H9 (cell line): ENCODE measurements at regions not wholly inside any gene's neighbourhood (a gene's known extent, or its start where the extent isn't known, plus 50 kb on each side); places are given as distances from the start of the nearest gene placed in this dataset.

Source experiments
- DNase-seq: peaks from one replicate; pipeline ENCODE4 v3.0.0-alpha.2; 2017
- H2AFZ ChIP-seq: one replicate; pipeline ENCODE4 v1.6.1; 2013; ENCODE audit warnings: mild to moderate bottlenecking, low read length, control low read depth, moderate library complexity
- H2AK5ac ChIP-seq: 2 replicates; pipeline ENCODE4 v1.6.1; 2013; ENCODE audit warnings: low read length, control low read depth, mixed read lengths; ENCODE audit not compliant: insufficient read length
- H2BK120ac ChIP-seq: one replicate; pipeline ENCODE4 v1.6.1; 2013; ENCODE audit warnings: low read depth, mild to moderate bottlenecking, low read length, control low read depth, inconsistent platforms; ENCODE audit not compliant: poor library complexity, severe bottlenecking
- H2BK12ac ChIP-seq: 2 replicates; pipeline ENCODE4 v1.6.1; 2013; ENCODE audit warnings: low read length, control low read depth, mixed read lengths, low read depth; ENCODE audit not compliant: insufficient read length
- H2BK15ac ChIP-seq: 2 replicates; pipeline ENCODE4 v1.6.1; 2013; ENCODE audit warnings: low read depth, low read length, control low read depth
- H2BK20ac ChIP-seq: one replicate; pipeline ENCODE4 v1.6.1; 2013; ENCODE audit warnings: low read depth, mild to moderate bottlenecking, low read length, control low read depth, inconsistent platforms; ENCODE audit not compliant: poor library complexity, severe bottlenecking
- H2BK5ac ChIP-seq: 2 replicates; pipeline ENCODE4 v1.6.1; 2013; ENCODE audit warnings: low read length, control low read depth, mixed read lengths; ENCODE audit not compliant: insufficient read length
- H3K14ac ChIP-seq: 2 replicates; pipeline ENCODE4 v1.6.1; 2013; ENCODE audit warnings: low read length, control low read depth; ENCODE audit not compliant: insufficient read depth
- H3K18ac ChIP-seq: 2 replicates; pipeline ENCODE4 v1.6.1; 2013; ENCODE audit warnings: low read depth, mild to moderate bottlenecking, mixed read lengths, low read length, control low read depth; ENCODE audit not compliant: insufficient read length
- H3K23ac ChIP-seq: 2 replicates; pipeline ENCODE4 v1.6.1; 2013; ENCODE audit warnings: low read length, control low read depth, mixed read lengths, low read depth; ENCODE audit not compliant: insufficient read length
- H3K23me2 ChIP-seq: 2 replicates; pipeline ENCODE4 v1.6.1; 2013; ENCODE audit warnings: low read depth, mild to moderate bottlenecking, mixed read lengths, low read length, control low read depth; ENCODE audit not compliant: insufficient read length, poor library complexity, severe bottlenecking
- H3K27ac ChIP-seq: 2 replicates; pipeline ENCODE4 v1.5.1; 2013; ENCODE audit warnings: low read length, control low read depth, mixed read lengths, low read depth; ENCODE audit not compliant: insufficient read length
- H3K27me3 ChIP-seq: 2 replicates; pipeline ENCODE4 v1.6.1; 2013; ENCODE audit warnings: low read length, control low read depth, inconsistent platforms; ENCODE audit not compliant: insufficient read depth
- H3K4ac ChIP-seq: 2 replicates; pipeline ENCODE4 v1.6.1; 2013; ENCODE audit warnings: low read depth, mild to moderate bottlenecking, control low read depth, inconsistent platforms, low read length, moderate library complexity
- H3K4me1 ChIP-seq: 2 replicates; pipeline ENCODE4 v1.6.1; 2013; ENCODE audit warnings: low read length, control low read depth, inconsistent platforms; ENCODE audit not compliant: insufficient read depth
- H3K4me2 ChIP-seq: 2 replicates; pipeline ENCODE4 v1.6.1; 2013; ENCODE audit warnings: low read length, control low read depth, mixed read lengths; ENCODE audit not compliant: insufficient read length, insufficient read depth
- H3K56ac ChIP-seq: 2 replicates; pipeline ENCODE4 v1.6.1; 2013; ENCODE audit warnings: low read depth, mild to moderate bottlenecking, mixed read lengths, low read length, control low read depth; ENCODE audit not compliant: insufficient read length
- H3K79me1 ChIP-seq: 2 replicates; pipeline ENCODE4 v1.6.1; 2013; ENCODE audit warnings: low read depth, mild to moderate bottlenecking, moderate library complexity, low read length, control low read depth, inconsistent platforms; ENCODE audit not compliant: insufficient read depth, poor library complexity, severe bottlenecking
- H3K79me2 ChIP-seq: 2 replicates; pipeline ENCODE4 v1.6.1; 2013; ENCODE audit warnings: low read length, control low read depth, inconsistent platforms; ENCODE audit not compliant: insufficient read depth
- H3K9ac ChIP-seq: 2 replicates; pipeline ENCODE4 v1.6.1; 2013; ENCODE audit warnings: low read length, control low read depth, mixed read lengths; ENCODE audit not compliant: insufficient read length; ENCODE audit errors: extremely low read depth
- H3K9me3 ChIP-seq: one replicate; pipeline ENCODE4 v1.6.1; 2013; ENCODE audit warnings: low read depth, low read length, inconsistent platforms; ENCODE audit not compliant: control insufficient read depth
- H3T11ph ChIP-seq: one replicate; pipeline ENCODE4 v1.6.1; 2013; ENCODE audit warnings: mild to moderate bottlenecking, low read length, control low read depth, inconsistent platforms
- H4K20me1 ChIP-seq: one replicate; pipeline ENCODE4 v1.6.1; 2013; ENCODE audit not compliant: control insufficient read depth, insufficient read length, insufficient read depth
- H4K5ac ChIP-seq: 2 replicates; pipeline ENCODE4 v1.6.1; 2013; ENCODE audit warnings: low read depth, mild to moderate bottlenecking, mixed read lengths, low read length, control low read depth; ENCODE audit not compliant: insufficient read length
- H4K8ac ChIP-seq: replicated peaks from 2 replicates; pipeline ENCODE4 v1.6.1; 2013; ENCODE audit warnings: low read length, control low read depth, mixed read lengths, low read depth; ENCODE audit not compliant: insufficient read length
- H4K91ac ChIP-seq: 2 replicates; pipeline ENCODE4 v1.6.1; 2013; ENCODE audit warnings: low read depth, mild to moderate bottlenecking, moderate library complexity, mixed read lengths, low read length, control low read depth; ENCODE audit not compliant: insufficient read length
- H3K27ac Mint-ChIP-seq, 3 experiments: 2 replicates in 2 of 3; 3 replicates in 1 of 3; pipeline ENCODE4 v1.8.0; 2020 to 2021; ENCODE audit warnings: mixed read lengths in 3 of 3, mild to moderate bottlenecking in 1 of 3, moderate library complexity in 1 of 3
- H3K27me3 Mint-ChIP-seq: 2 replicates; pipeline ENCODE4 v1.8.0; 2021; ENCODE audit warnings: low read depth, mild to moderate bottlenecking, moderate library complexity, mixed read lengths
- H3K36me3 Mint-ChIP-seq, 3 experiments: 2 replicates in 2 of 3; 3 replicates in 1 of 3; pipeline ENCODE4 v1.8.0; 2020 to 2021; ENCODE audit warnings: low read depth in 3 of 3, mixed read lengths in 3 of 3; ENCODE audit not compliant: insufficient read depth in 1 of 3
- H3K4me1 Mint-ChIP-seq, 2 experiments: 2 replicates each; pipeline ENCODE4 v1.8.0; 2020; ENCODE audit warnings: mixed read lengths in 2 of 2
- H3K4me3 Mint-ChIP-seq, 2 experiments: 2 replicates in 1 of 2; 3 replicates in 1 of 2; pipeline ENCODE4 v1.8.0; 2020 to 2021; ENCODE audit warnings: mild to moderate bottlenecking in 2 of 2, mixed read lengths in 2 of 2, moderate library complexity in 1 of 2
- H3K9me3 Mint-ChIP-seq, 2 experiments: 2 replicates in 1 of 2; 3 replicates in 1 of 2; pipeline ENCODE4 v1.8.0; 2020; ENCODE audit warnings: mild to moderate bottlenecking in 2 of 2, mixed read lengths in 2 of 2, moderate library complexity in 1 of 2
- WGBS: extraction: QIAGEN DNeasy Blood & Tissue Kit; methylation state at CpG from one replicate; pipeline ENCODE4 v1.1.7; 2013; ENCODE audit warnings: missing lambda C conversion rate, low lambda C conversion rate, mixed read lengths; ENCODE audit not compliant: insufficient read length; ENCODE audit errors: extremely low coverage; 5-methylcytosine and 5-hydroxymethylcytosine counted together
- TF ChIP-seq, protein P1 (sequence below): fragments of 200-600 bp; sonication (generic); conservative IDR thresholded peaks from 3 replicates; pipeline ENCODE4 v1.8.0; 2021; ENCODE audit warnings: antibody characterized with exemption, mild to moderate bottlenecking

- Histone ChIP-seq H3K79me1 (no peaks in the 10 kb centered on the region), H4K91ac (no peak overlapping the region), H3K9me3 (peaks cover 61% of the 10 kb centered on the region), H3K9ac (no peak overlapping the region), H3K14ac (no peak overlapping the region), H3K79me2 (no peaks in the 10 kb centered on the region), H4K8ac (no peak overlapping the region), H2BK120ac (no peak overlapping the region), H2BK5ac (no peak overlapping the region), H4K20me1 (no peaks in the 10 kb centered on the region), H4K5ac (no peak overlapping the region), H2AK5ac (no peak overlapping the region), H2BK15ac (no peak overlapping the region), H3K27me3 (no peaks in the 10 kb centered on the region), H3T11ph (no peak overlapping the region), H3K27ac (no peak overlapping the region), H3K56ac (no peak overlapping the region), H2AFZ (no peak overlapping the region), H3K18ac (no peak overlapping the region), H3K23ac (no peak overlapping the region), H3K23me2 (no peaks in the 10 kb centered on the region), H2BK12ac (no peak overlapping the region), H3K4me1 (no peaks in the 10 kb centered on the region), H3K4ac (no peak overlapping the region), H2BK20ac (no peak overlapping the region), H3K4me2 (no peak overlapping the region)
- H3K27ac Mint-ChIP-seq, result no peak overlapping the region
- no CpG with 5 or more reads among the region's 8 CpGs for WGBS
- DNase-seq, result no peak
- peaks cover 3 to 11% (median 4%) of the 10 kb centered on the region in 3 experiments; a peak in 6 of 7 replicates for H3K36me3 Mint-ChIP-seq
- TF ChIP-seq, protein P1, sequence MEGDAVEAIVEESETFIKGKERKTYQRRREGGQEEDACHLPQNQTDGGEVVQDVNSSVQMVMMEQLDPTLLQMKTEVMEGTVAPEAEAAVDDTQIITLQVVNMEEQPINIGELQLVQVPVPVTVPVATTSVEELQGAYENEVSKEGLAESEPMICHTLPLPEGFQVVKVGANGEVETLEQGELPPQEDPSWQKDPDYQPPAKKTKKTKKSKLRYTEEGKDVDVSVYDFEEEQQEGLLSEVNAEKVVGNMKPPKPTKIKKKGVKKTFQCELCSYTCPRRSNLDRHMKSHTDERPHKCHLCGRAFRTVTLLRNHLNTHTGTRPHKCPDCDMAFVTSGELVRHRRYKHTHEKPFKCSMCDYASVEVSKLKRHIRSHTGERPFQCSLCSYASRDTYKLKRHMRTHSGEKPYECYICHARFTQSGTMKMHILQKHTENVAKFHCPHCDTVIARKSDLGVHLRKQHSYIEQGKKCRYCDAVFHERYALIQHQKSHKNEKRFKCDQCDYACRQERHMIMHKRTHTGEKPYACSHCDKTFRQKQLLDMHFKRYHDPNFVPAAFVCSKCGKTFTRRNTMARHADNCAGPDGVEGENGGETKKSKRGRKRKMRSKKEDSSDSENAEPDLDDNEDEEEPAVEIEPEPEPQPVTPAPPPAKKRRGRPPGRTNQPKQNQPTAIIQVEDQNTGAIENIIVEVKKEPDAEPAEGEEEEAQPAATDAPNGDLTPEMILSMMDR, result no peak
- peaks cover 77 to 91% of the 10 kb centered on the region in 2 experiments for H3K9me3 Mint-ChIP-seq
- no peaks in the 10 kb centered on the region for H3K4me1 Mint-ChIP-seq
- H3K27me3 Mint-ChIP-seq, result peaks cover 2% of the 10 kb centered on the region; the same call in 1 of the 2 replicates
- no peak overlapping the region for H3K4me3 Mint-ChIP-seq
Measured at GRCh38 chr15:25238716-25239470, 199.9 kb downstream of the UBE3A start.
